Activated T-cell treated with anti-CD3 and anti-CD28 coated beads, Interleukin-2, amount 50 U/mL, for 24 hours (primary cell): ENCODE measurements at regions not wholly inside any gene's neighbourhood (a gene's known extent, or its start where the extent isn't known, plus 50 kb on each side); places are given as distances from the start of the nearest gene placed in this dataset.
"Not testable (repeated sequence)": the region's sequence is repeated elsewhere in the genome, so short reads cannot be mapped to it uniquely, and the experiment has no call there.

ENCODE experiments used
- DNase-seq: peaks from one replicate; pipeline ENCODE4 v3.0.0-alpha.2; 2020
- H3K27ac Mint-ChIP-seq: 2 replicates; pipeline ENCODE4 v1.8.0; 2020; ENCODE audit warnings: mild to moderate bottlenecking, mixed read lengths
- H3K27me3 Mint-ChIP-seq: 2 replicates; pipeline ENCODE4 v1.8.0; 2020; ENCODE audit warnings: mixed read lengths
- H3K36me3 Mint-ChIP-seq: 2 replicates; pipeline ENCODE4 v1.8.0; 2020; ENCODE audit warnings: low read depth, mixed read lengths
- H3K4me1 Mint-ChIP-seq: 2 replicates; pipeline ENCODE4 v1.8.0; 2020; ENCODE audit warnings: low read depth, mixed read lengths
- H3K4me3 Mint-ChIP-seq: 2 replicates; pipeline ENCODE4 v1.8.0; 2020; ENCODE audit warnings: mild to moderate bottlenecking, moderate library complexity, mixed read lengths
- H3K9me3 Mint-ChIP-seq: 2 replicates; pipeline ENCODE4 v1.8.0; 2020; ENCODE audit warnings: mixed read lengths

GRCh38 chr18:14460364-14460763 is 83.0 kb downstream of the POTEC start:
- DNase-seq, H3K4me3 Mint-ChIP-seq, H3K27ac Mint-ChIP-seq, H3K36me3 Mint-ChIP-seq, H3K4me1 Mint-ChIP-seq, H3K9me3 Mint-ChIP-seq, H3K27me3 Mint-ChIP-seq: not testable (repeated sequence)

- not testable (repeated sequence) for H3K4me3 Mint-ChIP-seq, H3K36me3 Mint-ChIP-seq, H3K27ac Mint-ChIP-seq, DNase-seq, H3K27me3 Mint-ChIP-seq, H3K4me1 Mint-ChIP-seq, H3K9me3 Mint-ChIP-seq
Measured at GRCh38 chr18:14459826-14460225, 83.6 kb downstream of the POTEC start.

- H3K4me1 Mint-ChIP-seq, H3K27ac Mint-ChIP-seq, H3K27me3 Mint-ChIP-seq, H3K36me3 Mint-ChIP-seq, H3K9me3 Mint-ChIP-seq: not testable (repeated sequence)
- H3K4me3 Mint-ChIP-seq, result peak overlapping the region; percentile 67
- peak; percentile 83 for DNase-seq
Measured at GRCh38 chr18:14458009-14458945, 85.1 kb downstream of the POTEC start.

GRCh38 chr18:14450637-14451009 is 92.8 kb downstream of the POTEC start:
- H3K4me1 Mint-ChIP-seq, H3K9me3 Mint-ChIP-seq, H3K36me3 Mint-ChIP-seq, H3K27me3 Mint-ChIP-seq, H3K27ac Mint-ChIP-seq: not testable (repeated sequence)
- DNase-seq, result peak; percentile 63
- peak overlapping the region; percentile 54 for H3K4me3 Mint-ChIP-seq

- H3K27me3 Mint-ChIP-seq, H3K36me3 Mint-ChIP-seq, H3K4me3 Mint-ChIP-seq, H3K27ac Mint-ChIP-seq, H3K9me3 Mint-ChIP-seq, H3K4me1 Mint-ChIP-seq: not testable (repeated sequence)
- DNase-seq, result peak; percentile 68
Measured at GRCh38 chr18:14449995-14450636, 93.3 kb downstream of the POTEC start.

- H3K27me3 Mint-ChIP-seq, H3K9me3 Mint-ChIP-seq, DNase-seq, H3K36me3 Mint-ChIP-seq, H3K27ac Mint-ChIP-seq, H3K4me3 Mint-ChIP-seq, H3K4me1 Mint-ChIP-seq: not testable (repeated sequence)
Measured at GRCh38 chr18:14449062-14449461, 94.3 kb downstream of the POTEC start.

GRCh38 chr18:14447715-14448114 is 95.7 kb downstream of the POTEC start:
- not testable (repeated sequence) for H3K9me3 Mint-ChIP-seq, H3K4me1 Mint-ChIP-seq, H3K27ac Mint-ChIP-seq, H3K4me3 Mint-ChIP-seq, H3K36me3 Mint-ChIP-seq, DNase-seq, H3K27me3 Mint-ChIP-seq

- not testable (repeated sequence) for H3K36me3 Mint-ChIP-seq, H3K27ac Mint-ChIP-seq, H3K27me3 Mint-ChIP-seq, H3K4me1 Mint-ChIP-seq, H3K9me3 Mint-ChIP-seq, H3K4me3 Mint-ChIP-seq, DNase-seq
Measured at GRCh38 chr18:14435460-14435859, 107.9 kb downstream of the POTEC start.

- H3K27me3 Mint-ChIP-seq, result not testable (repeated sequence)
Measured at GRCh38 chr18:14432371-14432770, 111.0 kb downstream of the POTEC start.

GRCh38 chr18:14431031-14431521 is 112.3 kb downstream of the POTEC start:
- H3K27me3 Mint-ChIP-seq, H3K4me1 Mint-ChIP-seq, H3K27ac Mint-ChIP-seq, H3K36me3 Mint-ChIP-seq: not testable (repeated sequence)
- peak overlapping the region; percentile 81 for H3K4me3 Mint-ChIP-seq
- peak; percentile 77 for DNase-seq
- peaks cover 12% of the 10 kb centered on the region for H3K9me3 Mint-ChIP-seq

More at GRCh38 chr18:14432371-14432770, 111.0 kb downstream of the POTEC start:
- H3K9me3 Mint-ChIP-seq, H3K27ac Mint-ChIP-seq, H3K4me1 Mint-ChIP-seq, H3K36me3 Mint-ChIP-seq, DNase-seq, H3K4me3 Mint-ChIP-seq: not testable (repeated sequence)

- H3K27ac Mint-ChIP-seq, H3K27me3 Mint-ChIP-seq, H3K4me3 Mint-ChIP-seq, H3K36me3 Mint-ChIP-seq, H3K9me3 Mint-ChIP-seq, H3K4me1 Mint-ChIP-seq: not testable (repeated sequence)
- DNase-seq, result peak; percentile 67
Measured at GRCh38 chr18:14415806-14416205, 127.6 kb downstream of the POTEC start.

- H3K4me3 Mint-ChIP-seq, H3K27me3 Mint-ChIP-seq: not testable (repeated sequence)
Measured at GRCh38 chr18:14415399-14415798, 128.0 kb downstream of the POTEC start.

GRCh38 chr18:14395533-14395932 is 147.9 kb downstream of the POTEC start:
- H3K4me3 Mint-ChIP-seq, H3K4me1 Mint-ChIP-seq, H3K27ac Mint-ChIP-seq, H3K27me3 Mint-ChIP-seq, H3K36me3 Mint-ChIP-seq, H3K9me3 Mint-ChIP-seq, DNase-seq: not testable (repeated sequence)

More at GRCh38 chr18:14415399-14415798, 128.0 kb downstream of the POTEC start:
- H3K36me3 Mint-ChIP-seq, H3K4me1 Mint-ChIP-seq, DNase-seq, H3K27ac Mint-ChIP-seq, H3K9me3 Mint-ChIP-seq: not testable (repeated sequence)

GRCh38 chr18:14393563-14394103 is 149.8 kb downstream of the POTEC start:
- H3K27ac Mint-ChIP-seq, H3K27me3 Mint-ChIP-seq, H3K4me3 Mint-ChIP-seq, H3K9me3 Mint-ChIP-seq, H3K4me1 Mint-ChIP-seq, DNase-seq, H3K36me3 Mint-ChIP-seq: not testable (repeated sequence)

- not testable (repeated sequence) for H3K4me1 Mint-ChIP-seq, H3K36me3 Mint-ChIP-seq, DNase-seq, H3K27ac Mint-ChIP-seq, H3K4me3 Mint-ChIP-seq, H3K9me3 Mint-ChIP-seq, H3K27me3 Mint-ChIP-seq
Measured at GRCh38 chr18:14392604-14393003, 150.8 kb downstream of the POTEC start.
